Type B pancreatic cell (in vitro differentiated cells): ENCODE measurements at regions not wholly inside any gene's neighbourhood (a gene's known extent, or its start where the extent isn't known, plus 50 kb on each side); places are given as distances from the start of the nearest gene placed in this dataset.
"Not testable (repeated sequence)": the region's sequence is repeated elsewhere in the genome, so short reads cannot be mapped to it uniquely, and the experiment has no call there.

Experiments used
- DNase-seq: peaks from one replicate; pipeline ENCODE4 v3.0.0; 2021; ENCODE audit warnings: mixed read lengths; ENCODE audit not compliant: unreplicated experiment; ENCODE audit errors: extremely low spot score
- H3K27ac Mint-ChIP-seq: 2 replicates; pipeline ENCODE4 v1.8.0; 2021; ENCODE audit warnings: mild to moderate bottlenecking, mixed read lengths
- H3K27me3 Mint-ChIP-seq: 2 replicates; pipeline ENCODE4 v1.8.0; 2021; ENCODE audit warnings: mixed read lengths
- H3K36me3 Mint-ChIP-seq: 2 replicates; pipeline ENCODE4 v1.8.0; 2021; ENCODE audit warnings: mixed read lengths
- H3K4me1 Mint-ChIP-seq: one replicate; pipeline ENCODE4 v1.8.0; 2021; ENCODE audit warnings: mixed read lengths; ENCODE audit not compliant: unreplicated experiment
- H3K4me3 Mint-ChIP-seq: 2 replicates; pipeline ENCODE4 v1.8.0; 2021; ENCODE audit warnings: mild to moderate bottlenecking, mixed read lengths
- H3K9me3 Mint-ChIP-seq: 2 replicates; pipeline ENCODE4 v1.8.0; 2021; ENCODE audit warnings: mixed read lengths
- CTCF ChIP-seq: fragments of 200-600 bp; sonication (generic); conservative IDR thresholded peaks from 2 replicates; pipeline ENCODE4 v1.5.0; 2021; ENCODE audit warnings: antibody characterized with exemption, mild to moderate bottlenecking

- DNase-seq = no peak
- peaks cover 5% of the 10 kb centered on the region for H3K9me3 Mint-ChIP-seq
- no peaks in the 10 kb centered on the region for H3K4me1 Mint-ChIP-seq
- no peak overlapping the region for H3K4me3 Mint-ChIP-seq
- H3K27ac Mint-ChIP-seq = no peak overlapping the region
- no peaks in the 10 kb centered on the region for H3K36me3 Mint-ChIP-seq
- peaks cover 15% of the 10 kb centered on the region for H3K27me3 Mint-ChIP-seq
- TF ChIP-seq CTCF = no peak
Observed at GRCh38 chr13:111058796-111059506, 56.2 kb upstream of the ARHGEF7 start.

- H3K4me3 Mint-ChIP-seq, H3K9me3 Mint-ChIP-seq, H3K27ac Mint-ChIP-seq, H3K4me1 Mint-ChIP-seq, H3K36me3 Mint-ChIP-seq, DNase-seq: not testable (repeated sequence)
- peaks cover 17% of the 10 kb centered on the region for H3K27me3 Mint-ChIP-seq
Observed at GRCh38 chr13:111058339-111058738, 56.8 kb upstream of the ARHGEF7 start.

DNA sequence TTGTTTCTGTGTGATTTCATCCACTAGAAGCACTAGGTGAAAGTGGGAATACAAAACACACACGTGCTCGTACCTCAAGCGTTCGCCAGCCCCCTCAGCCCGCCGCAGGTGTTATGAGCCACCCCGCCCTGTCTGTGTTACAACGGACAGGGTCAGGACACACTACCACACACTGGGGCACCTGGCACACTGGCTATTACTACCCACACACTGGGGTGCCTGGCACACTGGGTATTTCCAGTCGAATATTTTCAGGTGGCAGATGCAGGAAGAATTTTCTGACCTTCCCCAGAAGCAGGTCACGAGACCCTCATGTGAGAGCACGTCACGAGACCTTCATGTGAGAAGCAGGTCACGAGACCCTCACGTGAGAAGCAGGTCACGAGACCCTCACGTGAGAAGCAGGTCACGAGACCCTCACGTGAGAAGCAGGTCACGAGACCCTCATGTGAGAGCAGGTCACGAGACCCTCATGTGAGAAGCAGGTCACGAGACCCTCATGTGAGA lies 63.3 kb upstream of the ARHGEF7 start:
- H3K9me3 Mint-ChIP-seq, H3K27ac Mint-ChIP-seq, H3K36me3 Mint-ChIP-seq, H3K4me1 Mint-ChIP-seq, DNase-seq, H3K4me3 Mint-ChIP-seq: not testable (repeated sequence)
- H3K27me3 Mint-ChIP-seq = peaks cover 15% of the 10 kb centered on the region

GRCh38 chr13:111051041-111051725 lies 63.9 kb upstream of the ARHGEF7 start:
- Mint-ChIP-seq H3K9me3 (no peaks in the 10 kb centered on the region), H3K4me1 (no peaks in the 10 kb centered on the region), H3K36me3 (no peaks in the 10 kb centered on the region), H3K27me3 (peaks cover 12% of the 10 kb centered on the region), H3K27ac (no peak overlapping the region), H3K4me3 (no peak overlapping the region)
- no peak for DNase-seq
- TF ChIP-seq CTCF = no peak

- TF ChIP-seq CTCF = no peak
- no peaks in the 10 kb centered on the region for H3K9me3 Mint-ChIP-seq
- peaks cover 11% of the 10 kb centered on the region for H3K27me3 Mint-ChIP-seq
- H3K27ac Mint-ChIP-seq = no peak overlapping the region
- DNase-seq = no peak
- no peaks in the 10 kb centered on the region for H3K4me1 Mint-ChIP-seq
- no peaks in the 10 kb centered on the region for H3K36me3 Mint-ChIP-seq
- H3K4me3 Mint-ChIP-seq = no peak overlapping the region
Observed at GRCh38 chr13:111050539-111050879, 64.6 kb upstream of the ARHGEF7 start.

DNA sequence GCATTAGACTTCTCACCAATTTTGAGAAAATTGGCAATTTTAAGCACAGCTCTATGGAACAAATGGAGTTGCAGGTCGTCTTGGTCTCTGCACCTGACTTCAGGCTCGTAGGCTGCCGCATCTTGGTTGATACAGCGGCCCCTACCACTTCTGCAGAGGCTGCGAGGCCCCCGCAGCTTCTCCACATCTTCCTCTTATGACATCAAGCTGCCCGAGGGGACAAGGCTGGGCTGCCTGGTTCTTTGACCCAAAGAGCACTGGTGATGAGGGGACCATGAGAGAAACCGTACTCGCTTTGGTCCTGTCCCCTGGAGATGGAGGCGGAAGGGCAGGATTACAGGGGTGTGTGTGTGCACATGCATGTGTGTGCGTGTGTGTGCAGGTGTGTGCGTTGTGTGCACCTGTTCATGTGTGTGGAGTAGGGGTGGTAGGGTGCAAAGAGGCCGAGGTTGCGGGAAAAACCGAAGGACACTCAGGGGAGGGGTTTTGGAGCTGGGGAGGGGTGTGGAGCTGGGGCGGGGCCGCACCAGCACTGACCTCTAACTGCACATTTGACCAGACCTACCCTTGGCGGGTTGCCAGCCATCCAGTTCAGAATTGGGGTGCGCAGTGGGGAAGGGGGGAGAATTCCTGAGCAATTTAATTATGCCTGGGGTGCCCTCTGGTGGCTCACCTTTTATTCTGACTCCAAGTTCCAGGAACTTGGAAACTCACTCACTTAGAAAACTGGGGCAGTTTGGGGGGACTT lies 65.1 kb upstream of the ARHGEF7 start:
- no peak overlapping the region for H3K4me3 Mint-ChIP-seq
- H3K27ac Mint-ChIP-seq = no peak overlapping the region

More for the DNA sequence above, 65.1 kb upstream of the ARHGEF7 start:
- Mint-ChIP-seq H3K4me1 (no peaks in the 10 kb centered on the region), H3K9me3 (no peaks in the 10 kb centered on the region), H3K36me3 (no peaks in the 10 kb centered on the region), H3K27me3 (peaks cover 8% of the 10 kb centered on the region)
- TF ChIP-seq CTCF = peak; percentile 64
- DNase-seq = no peak
